ENCODE measurements at regions not wholly inside any gene's neighbourhood (a gene's known extent, or its start where the extent isn't known, plus 50 kb on each side); places are given as distances from the start of the nearest gene placed in this dataset.

DNA sequence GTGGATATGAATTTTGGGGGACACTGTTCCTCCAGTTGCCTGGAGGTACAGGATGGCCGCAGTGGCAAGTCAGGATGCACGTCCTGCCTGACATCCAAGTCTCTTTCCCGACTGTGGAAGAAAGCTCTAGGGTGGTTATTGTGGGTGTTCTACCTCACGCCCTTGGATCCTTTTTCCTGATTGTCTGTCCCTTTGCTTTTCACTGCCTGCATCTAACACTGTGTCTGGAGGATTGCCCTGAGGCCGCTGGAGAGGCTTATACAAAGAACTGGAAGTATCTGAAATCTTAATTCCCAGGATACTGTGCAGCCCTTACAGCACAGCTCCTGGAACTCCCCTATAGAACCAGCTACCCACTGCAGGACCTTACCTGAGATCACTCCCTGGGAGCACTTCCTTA is 250.5 kb downstream of the TFCP2L1 start:
- H3K36me3 ChIP-seq (ENCODE audit: control insufficient read depth in 2 of 2, extremely low read depth in 1 of 2, insufficient read depth in 2 of 2, low read length in 2 of 2): no peaks in the 10 kb centered on the region
- ChIA-PET POLR2A (no interaction called here), CTCF (no interaction called here)
- no peaks in the 10 kb centered on the region for H3K9me1 ChIP-seq (replicated peaks; ENCODE audit: control insufficient read depth, extremely low read depth, insufficient read depth, low read length)
- TF ChIP-seq, protein P1, sequence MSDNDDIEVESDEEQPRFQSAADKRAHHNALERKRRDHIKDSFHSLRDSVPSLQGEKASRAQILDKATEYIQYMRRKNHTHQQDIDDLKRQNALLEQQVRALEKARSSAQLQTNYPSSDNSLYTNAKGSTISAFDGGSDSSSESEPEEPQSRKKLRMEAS (IDR thresholded peaks at IDR 0.05; ENCODE audit: insufficient read depth, insufficient read length): no peak
- no peak for TF ChIP-seq MYC (IDR thresholded peaks at IDR 0.05; ENCODE audit: low read depth, low read length)
- TF ChIP-seq GATA2 (IDR thresholded peaks at IDR 0.05; ENCODE audit: insufficient read depth, insufficient read length, low read depth, low read length): no peak
- no peak for TF ChIP-seq POLR2A (IDR thresholded peaks at IDR 0.05; ENCODE audit: low read depth, low read length)
- TF ChIP-seq FOS (IDR thresholded peaks at IDR 0.05; ENCODE audit: borderline replicate concordance, insufficient read depth, low read length): no peak
- TF ChIP-seq, protein P2, sequence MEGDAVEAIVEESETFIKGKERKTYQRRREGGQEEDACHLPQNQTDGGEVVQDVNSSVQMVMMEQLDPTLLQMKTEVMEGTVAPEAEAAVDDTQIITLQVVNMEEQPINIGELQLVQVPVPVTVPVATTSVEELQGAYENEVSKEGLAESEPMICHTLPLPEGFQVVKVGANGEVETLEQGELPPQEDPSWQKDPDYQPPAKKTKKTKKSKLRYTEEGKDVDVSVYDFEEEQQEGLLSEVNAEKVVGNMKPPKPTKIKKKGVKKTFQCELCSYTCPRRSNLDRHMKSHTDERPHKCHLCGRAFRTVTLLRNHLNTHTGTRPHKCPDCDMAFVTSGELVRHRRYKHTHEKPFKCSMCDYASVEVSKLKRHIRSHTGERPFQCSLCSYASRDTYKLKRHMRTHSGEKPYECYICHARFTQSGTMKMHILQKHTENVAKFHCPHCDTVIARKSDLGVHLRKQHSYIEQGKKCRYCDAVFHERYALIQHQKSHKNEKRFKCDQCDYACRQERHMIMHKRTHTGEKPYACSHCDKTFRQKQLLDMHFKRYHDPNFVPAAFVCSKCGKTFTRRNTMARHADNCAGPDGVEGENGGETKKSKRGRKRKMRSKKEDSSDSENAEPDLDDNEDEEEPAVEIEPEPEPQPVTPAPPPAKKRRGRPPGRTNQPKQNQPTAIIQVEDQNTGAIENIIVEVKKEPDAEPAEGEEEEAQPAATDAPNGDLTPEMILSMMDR (IDR thresholded peaks at IDR 0.05; ENCODE audit: extremely low read depth in 1 of 2, insufficient read depth in 1 of 2, low read depth in 1 of 2, low read length in 2 of 2): no peak
- TF ChIP-seq JUN (IDR thresholded peaks at IDR 0.05; ENCODE audit: borderline replicate concordance, insufficient read depth, insufficient read length, low read depth): no peak
- no peak for TF ChIP-seq EZH2 (IDR thresholded peaks at IDR 0.05; ENCODE audit: borderline replicate concordance, low read depth, low read length, severe bottlenecking)
- TF ChIP-seq POLR2AphosphoS5 (IDR thresholded peaks at IDR 0.05; ENCODE audit: insufficient read depth, low read depth, low read length): no peak
- no peak for DNase-seq (ENCODE audit: low read depth, low spot score)
- no peak for FAIRE-seq
- H3K4me1 ChIP-seq (ENCODE audit: control insufficient read depth, extremely low read depth, insufficient read depth, low read length): no peaks in the 10 kb centered on the region
- H2AFZ ChIP-seq (ENCODE audit: low read depth, low read length): no peak overlapping the region
- H3K27me3 ChIP-seq (ENCODE audit: control insufficient read depth in 2 of 2, insufficient read depth in 2 of 2, low read length in 2 of 2): peaks cover 2 to 11% of the 10 kb centered on the region in 2 experiments
- no TSS peak for BruUV-seq (replicated peaks)
- H3K27ac ChIP-seq (ENCODE audit: insufficient read depth, low read depth, low read length): no peak overlapping the region
- no peaks in the 10 kb centered on the region for H3K79me2 ChIP-seq (ENCODE audit: control insufficient read depth, insufficient read depth, low read length)
- no peak overlapping the region for H3K9ac ChIP-seq (replicated peaks; ENCODE audit: extremely low read depth, insufficient read depth, low read length)
- no peaks in the 10 kb centered on the region for H4K20me1 ChIP-seq (replicated peaks; ENCODE audit: control insufficient read depth, extremely low read depth, insufficient read depth, low read length)
- dilution Hi-C loops (cut with MboI; ENCODE audit: extremely low pct_ligation_motif_present, low sequenced_read_pairs) (no loop called here), intact Hi-C loops (cut with micrococcal nuclease) (no loop called here)
- H3K9me3 ChIP-seq (replicated peaks; ENCODE audit: control insufficient read depth, insufficient read depth, low read length): no peaks in the 10 kb centered on the region
- no peak overlapping the region for H3K4me3 ChIP-seq (replicated peaks in 1 of 3; ENCODE audit: insufficient read depth in 1 of 3, low read depth in 1 of 3, low read length in 3 of 3)
- no peak overlapping the region for H3K4me2 ChIP-seq (ENCODE audit: insufficient read depth, low read length)
